ENCODE measurements at regions not wholly inside any gene's neighbourhood (a gene's known extent, or its start where the extent isn't known, plus 50 kb on each side); places are given as distances from the start of the nearest gene placed in this dataset.
"Not testable (repeated sequence)": the region's sequence is repeated elsewhere in the genome, so short reads cannot be mapped to it uniquely, and the experiment has no call there.

- H3K79me2 ChIP-seq (ENCODE audit: insufficient read depth, low read length), result no peaks in the 10 kb centered on the region
- H3K4me2 ChIP-seq (ENCODE audit: low read depth, low read length, poor library complexity, severe bottlenecking), result no peak overlapping the region
- no peak for TF ChIP-seq EZH2phosphoT487 (IDR thresholded peaks at IDR 0.05; ENCODE audit: borderline replicate concordance)
- TF ChIP-seq CTCF (conservative IDR thresholded peaks at IDR 0.05; ENCODE audit: low read length), result no peak
- H4K20me1 ChIP-seq (ENCODE audit: insufficient read depth, low read length, poor library complexity, severe bottlenecking), result no peaks in the 10 kb centered on the region
- H3K9me3 ChIP-seq (ENCODE audit: insufficient read depth, low read depth, low read length), result no peaks in the 10 kb centered on the region
- H3K9me2 ChIP-seq (replicated peaks; ENCODE audit: low read depth, low read length), result no peaks in the 10 kb centered on the region
- no peaks in the 10 kb centered on the region for H3K4me1 ChIP-seq (ENCODE audit: insufficient read depth, low read length, poor library complexity, severe bottlenecking)
- H3K9ac ChIP-seq (ENCODE audit: low read depth, low read length, poor library complexity, severe bottlenecking), result no peak overlapping the region
- no peaks in the 10 kb centered on the region for H3K27me3 ChIP-seq (ENCODE audit: insufficient read depth, low read length, poor library complexity, severe bottlenecking)
- no peak overlapping the region for H2AFZ ChIP-seq (ENCODE audit: low read length)
- H3F3A ChIP-seq (ENCODE audit: low read depth), result no peaks in the 10 kb centered on the region
- no peak overlapping the region for H3K4me3 ChIP-seq (ENCODE audit: low read length, poor library complexity, severe bottlenecking)
- H3K36me3 ChIP-seq (ENCODE audit: insufficient read depth, low read length), result no peaks in the 10 kb centered on the region
Observed at GRCh38 chr6:121619987-121620740, 184.7 kb downstream of the GJA1 start.

- peaks cover 19% of the 10 kb centered on the region; the same call in 1 of the 2 replicates for H3K9me3 ChIP-seq (ENCODE audit: insufficient read depth, low read depth, low read length)
- no peaks in the 10 kb centered on the region for H3K36me3 ChIP-seq (ENCODE audit: insufficient read depth, low read length)
- H2AFZ ChIP-seq (ENCODE audit: low read length), result no peak overlapping the region
- H3F3A ChIP-seq (ENCODE audit: low read depth), result no peaks in the 10 kb centered on the region
- H3K79me2 ChIP-seq (ENCODE audit: insufficient read depth, low read length), result no peaks in the 10 kb centered on the region
- TF ChIP-seq CTCF (conservative IDR thresholded peaks at IDR 0.05; ENCODE audit: low read length) (no peak), EZH2phosphoT487 (IDR thresholded peaks at IDR 0.05; ENCODE audit: borderline replicate concordance) (no peak)
- H4K20me1 ChIP-seq (ENCODE audit: insufficient read depth, low read length, poor library complexity, severe bottlenecking), result no peaks in the 10 kb centered on the region
- H3K9ac ChIP-seq (ENCODE audit: low read depth, low read length, poor library complexity, severe bottlenecking), result no peak overlapping the region
- no peak overlapping the region for H3K4me3 ChIP-seq (ENCODE audit: low read length, poor library complexity, severe bottlenecking)
- H3K27me3 ChIP-seq (ENCODE audit: insufficient read depth, low read length, poor library complexity, severe bottlenecking), result no peaks in the 10 kb centered on the region
- no peak overlapping the region for H3K4me2 ChIP-seq (ENCODE audit: low read depth, low read length, poor library complexity, severe bottlenecking)
- H3K9me2 ChIP-seq (replicated peaks; ENCODE audit: low read depth, low read length), result no peaks in the 10 kb centered on the region
- peaks cover 9% of the 10 kb centered on the region for H3K4me1 ChIP-seq (ENCODE audit: insufficient read depth, low read length, poor library complexity, severe bottlenecking)
Observed at GRCh38 chr6:121627761-121628160, 192.3 kb downstream of the GJA1 start.

- Histone ChIP-seq H3K36me3 (ENCODE audit: insufficient read depth, low read length) (no peaks in the 10 kb centered on the region), H3K9me2 (replicated peaks; ENCODE audit: low read depth, low read length) (no peaks in the 10 kb centered on the region), H3K9me3 (ENCODE audit: insufficient read depth, low read depth, low read length) (peaks cover 28% of the 10 kb centered on the region; the same call in 1 of the 2 replicates), H3K4me1 (ENCODE audit: insufficient read depth, low read length, poor library complexity, severe bottlenecking) (peaks cover 9% of the 10 kb centered on the region), H4K20me1 (ENCODE audit: insufficient read depth, low read length, poor library complexity, severe bottlenecking) (no peaks in the 10 kb centered on the region), H3K4me3 (ENCODE audit: low read length, poor library complexity, severe bottlenecking) (no peak overlapping the region), H3F3A (ENCODE audit: low read depth) (no peaks in the 10 kb centered on the region), H3K79me2 (ENCODE audit: insufficient read depth, low read length) (no peaks in the 10 kb centered on the region), H2AFZ (ENCODE audit: low read length) (no peak overlapping the region), H3K27me3 (ENCODE audit: insufficient read depth, low read length, poor library complexity, severe bottlenecking) (no peaks in the 10 kb centered on the region), H3K9ac (ENCODE audit: low read depth, low read length, poor library complexity, severe bottlenecking) (no peak overlapping the region), H3K4me2 (ENCODE audit: low read depth, low read length, poor library complexity, severe bottlenecking) (no peak overlapping the region)
- TF ChIP-seq CTCF (conservative IDR thresholded peaks at IDR 0.05; ENCODE audit: low read length), result no peak
- TF ChIP-seq EZH2phosphoT487 (IDR thresholded peaks at IDR 0.05; ENCODE audit: borderline replicate concordance), result no peak
Observed at GRCh38 chr6:121630716-121631115, 195.3 kb downstream of the GJA1 start.

- not testable (repeated sequence) for H3K36me3 ChIP-seq (ENCODE audit: insufficient read depth, low read length); H3K79me2 ChIP-seq (ENCODE audit: insufficient read depth, low read length); H2AFZ ChIP-seq (ENCODE audit: low read length); H3K4me2 ChIP-seq (ENCODE audit: low read depth, low read length, poor library complexity, severe bottlenecking); H3K4me1 ChIP-seq (ENCODE audit: insufficient read depth, low read length, poor library complexity, severe bottlenecking); H3K9ac ChIP-seq (ENCODE audit: low read depth, low read length, poor library complexity, severe bottlenecking); H3F3A ChIP-seq (ENCODE audit: low read depth); H3K9me2 ChIP-seq (replicated peaks; ENCODE audit: low read depth, low read length); H3K4me3 ChIP-seq (ENCODE audit: low read length, poor library complexity, severe bottlenecking); H4K20me1 ChIP-seq (ENCODE audit: insufficient read depth, low read length, poor library complexity, severe bottlenecking); H3K27me3 ChIP-seq (ENCODE audit: insufficient read depth, low read length, poor library complexity, severe bottlenecking)
- peaks cover 28% of the 10 kb centered on the region; the same call in 1 of the 2 replicates for H3K9me3 ChIP-seq (ENCODE audit: insufficient read depth, low read depth, low read length)
Observed at GRCh38 chr6:121631752-121632151, 196.3 kb downstream of the GJA1 start.

Data from Loucy (cell line).